NCI-H2171 treated with DMSO at 0.1 percent for 48 hours (cell line): ENCODE measurements at regions not wholly inside any gene's neighbourhood (a gene's known extent, or its start where the extent isn't known, plus 50 kb on each side); places are given as distances from the start of the nearest gene placed in this dataset.
"Not testable (repeated sequence)": the region's sequence is repeated elsewhere in the genome, so short reads cannot be mapped to it uniquely, and the experiment has no call there.

ENCODE experiments used
- DNase-seq: peaks from one replicate; lab custom pipeline; 2025; lab: John Stamatoyannopoulos, UW

- DNase-seq, result not testable (repeated sequence)
Measured at GRCh38 chr10:95137990-95138625, 55.9 kb upstream of the ACSM6 start.

GRCh38 chr10:95134490-95134889 lies 59.5 kb upstream of the ACSM6 start:
- no peak for DNase-seq

DNA sequence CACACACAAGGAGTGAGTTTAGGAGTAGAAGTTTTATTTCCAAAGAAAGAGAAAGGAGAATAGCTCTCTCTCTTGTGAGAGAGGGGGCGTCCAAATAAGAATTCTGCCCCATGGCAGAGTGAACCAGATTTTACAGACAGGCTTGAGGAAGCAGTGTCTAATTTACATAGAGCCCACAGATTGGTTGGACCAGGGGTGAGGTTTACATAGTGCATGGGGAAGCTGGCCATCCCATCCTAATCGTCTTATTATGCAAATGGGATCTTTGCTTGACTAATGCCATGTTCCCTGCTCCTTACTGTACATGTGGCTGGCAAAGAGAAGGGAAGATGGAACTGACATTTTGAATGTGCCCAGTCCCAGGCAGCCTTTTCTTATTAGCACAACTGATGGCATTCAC lies 60.0 kb upstream of the ACSM6 start:
- no peak for DNase-seq

DNA sequence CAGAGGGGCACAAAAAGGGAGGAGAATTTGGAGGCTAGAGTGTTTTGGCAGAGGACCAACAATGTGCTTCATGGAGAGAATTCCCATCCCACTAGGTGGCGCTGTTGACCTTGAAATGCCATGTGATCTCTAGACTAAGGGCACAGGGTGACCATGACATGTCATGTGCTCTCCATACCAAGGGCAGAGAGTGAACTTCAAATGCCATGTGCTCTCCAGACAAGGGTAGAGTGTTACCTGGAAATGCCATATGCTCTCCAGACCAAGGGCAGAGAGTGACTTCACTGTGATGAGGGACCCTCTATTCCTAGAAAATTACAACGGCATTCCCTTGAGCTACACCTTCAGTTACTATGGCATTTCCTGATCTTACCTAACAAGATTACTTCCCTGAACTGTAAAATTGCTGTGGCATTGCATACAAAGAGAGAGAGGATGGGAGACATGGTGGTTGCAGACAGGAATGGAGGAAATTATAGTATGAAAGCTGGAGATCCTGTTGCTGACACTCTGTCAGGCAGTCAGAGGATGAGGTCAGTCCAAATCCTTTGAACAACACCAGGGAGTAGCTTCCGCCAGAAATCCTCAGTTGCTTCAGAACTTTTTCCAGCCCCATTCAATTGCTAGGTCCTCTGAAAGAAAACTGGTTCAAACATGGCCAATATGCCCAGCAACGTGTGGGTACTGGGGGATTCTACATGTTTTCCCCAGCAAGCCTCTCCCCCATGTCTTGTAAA lies 60.9 kb upstream of the ACSM6 start:
- DNase-seq, result peak; percentile 65

- DNase-seq, result not testable (repeated sequence)
Measured at GRCh38 chr10:95130429-95130828, 61.1 kb upstream of the CYP2C8 start.

GRCh38 chr10:95125582-95125981 lies 56.3 kb upstream of the CYP2C8 start:
- no peak for DNase-seq

- DNase-seq, result no peak
Measured at GRCh38 chr10:95122736-95123135, 53.4 kb upstream of the CYP2C8 start.

DNA sequence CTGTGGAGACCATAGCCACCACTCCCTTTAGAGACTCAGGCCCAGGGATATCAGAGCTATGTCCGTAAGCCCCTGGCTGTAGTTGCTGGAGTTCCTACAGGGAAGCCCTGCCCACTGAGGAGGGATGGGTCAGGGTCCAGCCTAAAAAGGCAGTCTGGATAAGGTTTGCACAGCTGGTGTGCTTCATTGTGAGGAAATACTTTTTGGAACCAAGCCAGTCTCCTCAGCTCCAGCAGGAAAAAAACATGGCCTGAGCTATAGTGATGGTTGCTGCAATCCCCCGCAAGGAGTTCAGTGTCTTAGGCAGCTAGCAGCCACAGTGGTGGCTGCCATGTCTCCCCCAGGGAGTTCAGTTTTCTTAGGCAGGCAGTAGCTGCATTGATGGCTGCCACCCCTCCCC lies 52.6 kb upstream of the CYP2C8 start:
- DNase-seq, result no peak
